Natural killer cell (primary cell): ENCODE measurements at regions not wholly inside any gene's neighbourhood (a gene's known extent, or its start where the extent isn't known, plus 50 kb on each side); places are given as distances from the start of the nearest gene placed in this dataset.

Source experiments
- ATAC-seq, 3 donors: fragments of 150-1000 bp in 2 of 3; fragments of 200-7000 bp in 1 of 3; cut with Tn5 transposase; 1 replicate in 1 of 3; 2 replicates in 2 of 3; pipeline ENCODE4 v1.10.0; 2021; ENCODE audit warnings: mild to moderate bottlenecking in 2 of 3, moderate library complexity in 2 of 3
- DNase-seq, 2 donors: peaks; one replicate each; pipeline versions ENCODE4 v3.0.0 to v3.0.0-alpha.2; 2013 to 2021; ENCODE audit warnings: mixed read lengths in 1 of 2
- H3K27ac ChIP-seq: one replicate; pipeline ENCODE4 v1.5.1; 2013; ENCODE audit warnings: mild to moderate bottlenecking, low read length
- H3K27me3 ChIP-seq: one replicate; pipeline ENCODE4 v1.6.1; 2013; ENCODE audit warnings: low read length; ENCODE audit not compliant: control insufficient read depth, insufficient read depth
- H3K36me3 ChIP-seq: one replicate; pipeline ENCODE4 v1.6.1; 2013; ENCODE audit warnings: low read length; ENCODE audit not compliant: control insufficient read depth, insufficient read depth
- H3K4me1 ChIP-seq: one replicate; pipeline ENCODE4 v1.6.1; 2013; ENCODE audit warnings: low read length; ENCODE audit not compliant: control insufficient read depth, insufficient read depth
- H3K4me3 ChIP-seq: one replicate; pipeline ENCODE4 v1.5.1; 2013; ENCODE audit warnings: low read length
- H3K9me3 ChIP-seq: one replicate; pipeline ENCODE4 v1.6.1; 2013; ENCODE audit warnings: low read length; ENCODE audit not compliant: control insufficient read depth, insufficient read depth
- H3K27ac Mint-ChIP-seq, 2 donors: one replicate each; pipeline ENCODE4 v1.8.0; 2022; ENCODE audit warnings: mild to moderate bottlenecking in 2 of 2, mixed read lengths in 2 of 2, moderate library complexity in 1 of 2
- H3K27me3 Mint-ChIP-seq, 2 donors: one replicate each; pipeline ENCODE4 v1.8.0; 2022; ENCODE audit warnings: low read depth in 2 of 2, mixed read lengths in 2 of 2
- H3K36me3 Mint-ChIP-seq: one replicate; pipeline ENCODE4 v1.8.0; 2022; ENCODE audit warnings: mixed read lengths
- H3K4me1 Mint-ChIP-seq, 2 donors: one replicate each; pipeline ENCODE4 v1.8.0; 2022; ENCODE audit warnings: mixed read lengths in 2 of 2
- H3K4me3 Mint-ChIP-seq: one replicate; pipeline ENCODE4 v1.8.0; 2022; ENCODE audit warnings: mild to moderate bottlenecking, moderate library complexity, mixed read lengths
- H3K9me3 Mint-ChIP-seq, 2 donors: one replicate each; pipeline ENCODE4 v1.8.0; 2022; ENCODE audit warnings: mixed read lengths in 2 of 2
- CTCF ChIP-seq: fragments of 200-600 bp; IDR thresholded peaks from one replicate; pipeline ENCODE4 v1.8.0; 2022; ENCODE audit warnings: antibody characterized with exemption
- WGBS: methylation state at CpG from one replicate; pipeline ENCODE4 v1.1.7; 2013; ENCODE audit warnings: missing lambda C conversion rate; ENCODE audit not compliant: insufficient coverage; 5-methylcytosine and 5-hydroxymethylcytosine counted together
- intact Hi-C: fragments of 100-400 bp; cut with micrococcal nuclease; formaldehyde crosslinking; loops from one replicate; pipeline ENCODE4 v1.14.2; 2022

GRCh38 chr3:188041193-188041592 is 112.8 kb upstream of the LPP start:
- Histone ChIP-seq H3K27ac (no peak overlapping the region), H3K4me1 (peaks cover 17% of the 10 kb centered on the region), H3K4me3 (no peak overlapping the region), H3K36me3 (no peaks in the 10 kb centered on the region), H3K27me3 (peaks cover 5% of the 10 kb centered on the region), H3K9me3 (peaks cover 6% of the 10 kb centered on the region)
- WGBS = 0% methylated on average over 1 of the region's 1 CpG
- DNase-seq (peak in 1 of 2 donors; percentile 7), ATAC-seq (peak in 2 of 3 donors; percentile 41 to 79)
- Mint-ChIP-seq H3K4me1 (peaks cover 31 to 32% of the 10 kb centered on the region in 2 donors), H3K36me3 (no peaks in the 10 kb centered on the region), H3K4me3 (peak overlapping the region; percentile 47), H3K9me3 (no peaks in the 10 kb centered on the region), H3K27ac (no peak overlapping the region), H3K27me3 (peaks cover 16 to 45% of the 10 kb centered on the region in 2 donors)
- TF ChIP-seq CTCF = no peak
- intact Hi-C loops = no loop called here

GRCh38 chr3:188041895-188042294 is 112.1 kb upstream of the LPP start:
- Mint-ChIP-seq H3K4me3 (no peak overlapping the region), H3K4me1 (peaks cover 31 to 32% of the 10 kb centered on the region in 2 donors), H3K27ac (no peak overlapping the region), H3K9me3 (no peaks in the 10 kb centered on the region), H3K27me3 (peaks cover 16 to 44% of the 10 kb centered on the region in 2 donors), H3K36me3 (no peaks in the 10 kb centered on the region)
- Histone ChIP-seq H3K27ac (no peak overlapping the region), H3K9me3 (peaks cover 6% of the 10 kb centered on the region), H3K27me3 (peaks cover 5% of the 10 kb centered on the region), H3K4me1 (peaks cover 17% of the 10 kb centered on the region), H3K4me3 (no peak overlapping the region), H3K36me3 (no peaks in the 10 kb centered on the region)
- DNase-seq = no peak
- intact Hi-C loops = no loop called here
- TF ChIP-seq CTCF = no peak
- no peak for ATAC-seq
- 96% methylated on average over 5 of the region's 5 CpGs for WGBS

GRCh38 chr3:188042466-188042865 is 111.5 kb upstream of the LPP start:
- H3K9me3 Mint-ChIP-seq = no peaks in the 10 kb centered on the region
- Histone ChIP-seq H3K4me3 (no peak overlapping the region), H3K36me3 (no peaks in the 10 kb centered on the region), H3K27me3 (peaks cover 5% of the 10 kb centered on the region), H3K9me3 (peaks cover 6% of the 10 kb centered on the region), H3K4me1 (peaks cover 17% of the 10 kb centered on the region), H3K27ac (no peak overlapping the region)
- peaks cover 31 to 32% of the 10 kb centered on the region in 2 donors for H3K4me1 Mint-ChIP-seq
- intact Hi-C loops = no loop called here
- no peak for TF ChIP-seq CTCF
- DNase-seq (no peak), ATAC-seq (no peak)
- no peak overlapping the region for H3K27ac Mint-ChIP-seq
- no peak overlapping the region for H3K4me3 Mint-ChIP-seq
- no peaks in the 10 kb centered on the region for H3K36me3 Mint-ChIP-seq
- WGBS = 97% methylated on average over 6 of the region's 6 CpGs
- peaks cover 16 to 46% of the 10 kb centered on the region in 2 donors for H3K27me3 Mint-ChIP-seq

GRCh38 chr3:188043891-188044290 is 110.1 kb upstream of the LPP start:
- Histone ChIP-seq H3K9me3 (peaks cover 6% of the 10 kb centered on the region), H3K4me1 (peaks cover 17% of the 10 kb centered on the region), H3K36me3 (no peaks in the 10 kb centered on the region), H3K27me3 (peaks cover 5% of the 10 kb centered on the region), H3K27ac (no peak overlapping the region), H3K4me3 (no peak overlapping the region)
- Mint-ChIP-seq H3K9me3 (no peaks in the 10 kb centered on the region), H3K27me3 (peaks cover 15 to 56% of the 10 kb centered on the region in 2 donors), H3K4me3 (no peak overlapping the region), H3K27ac (no peak overlapping the region), H3K4me1 (peaks cover 26 to 32% of the 10 kb centered on the region in 2 donors), H3K36me3 (no peaks in the 10 kb centered on the region)
- TF ChIP-seq CTCF = no peak
- DNase-seq (no peak), ATAC-seq (no peak)
- 42% methylated on average over 2 of the region's 2 CpGs for WGBS
- intact Hi-C loops = no loop called here
